Heart left ventricle (tissue), 16 donors: ENCODE measurements at regions not wholly inside any gene's neighbourhood (a gene's known extent, or its start where the extent isn't known, plus 50 kb on each side); places are given as distances from the start of the nearest gene placed in this dataset.

Experiments used
- ATAC-seq, 4 donors: fragments of 200-7000 bp; cut with Tn5 transposase; one replicate each; pipeline ENCODE4 v1.9.1; 2020 to 2022; ENCODE audit warnings: moderate library complexity in 4 of 4, mild to moderate bottlenecking in 3 of 4, moderate number of reproducible peaks in 1 of 4
- DNase-seq, 5 donors: peaks; one replicate each; pipeline ENCODE4 v3.0.0-alpha.2; 2020
- H3K27ac ChIP-seq, 12 donors: fragments of 200-600 bp; sonication (generic) in 4 of 12; one replicate each; pipeline versions ENCODE4 v1.5.0 to v1.8.0; 2016 to 2022; ENCODE audit warnings: mild to moderate bottlenecking in 2 of 12
- H3K27me3 ChIP-seq, 9 donors: fragments of 200-600 bp; sonication (generic) in 2 of 9; one replicate each; pipeline versions ENCODE4 v1.5.1 to v1.8.0; 2016 to 2022; ENCODE audit warnings: mild to moderate bottlenecking in 3 of 9
- H3K36me3 ChIP-seq, 9 donors: fragments of 200-600 bp; sonication (generic) in 2 of 9; one replicate each; pipeline versions ENCODE4 v1.5.0 to v1.8.0; 2018 to 2022; ENCODE audit warnings: mild to moderate bottlenecking in 2 of 9
- H3K4me1 ChIP-seq, 12 donors: fragments of 200-600 bp; sonication (generic) in 4 of 12; one replicate each; pipeline versions ENCODE4 v1.5.0 to v1.8.0; 2016 to 2022; ENCODE audit warnings: mild to moderate bottlenecking in 3 of 12
- H3K4me3 ChIP-seq, 12 donors: fragments of 200-600 bp; sonication (generic) in 4 of 12; one replicate each; pipeline versions ENCODE4 v1.5.0 to v1.8.0; 2017 to 2022; ENCODE audit warnings: mild to moderate bottlenecking in 9 of 12, moderate library complexity in 4 of 12
- H3K9me3 ChIP-seq, 12 donors: fragments of 200-600 bp; sonication (generic) in 4 of 12; one replicate each; pipeline versions ENCODE4 v1.5.0 to v1.8.0; 2016 to 2022; ENCODE audit warnings: mild to moderate bottlenecking in 1 of 12
- POLR2A ChIP-seq, 2 donors: fragments of 450-650 bp; IDR thresholded peaks; one replicate each; pipeline ENCODE4 v1.6.1; 2017; ENCODE audit warnings: antibody characterized with exemption in 2 of 2, mild to moderate bottlenecking in 2 of 2, moderate library complexity in 2 of 2
- WGBS, 4 donors: extraction: QIAGEN DNeasy Blood & Tissue Kit in 2 of 4; methylation state at CpG; one replicate each; pipeline versions ENCODE4 v1.1.5 to v1.1.7; 2013 to 2018; 5-methylcytosine and 5-hydroxymethylcytosine counted together
- intact Hi-C, 10 donors: fragments of 100-400 bp; cut with DNase I; formaldehyde crosslinking; loops; one replicate each; pipeline versions ENCODE4 v1.11.1 to v1.14.2; 2022
- TF ChIP-seq, protein P1 (sequence below), 12 donors: fragments of 200-600 bp; sonication (generic) in 4 of 12; IDR thresholded peaks; one replicate each; pipeline versions ENCODE4 v1.5.0 to v1.8.0; 2018 to 2022; ENCODE audit warnings: antibody characterized with exemption in 12 of 12, mild to moderate bottlenecking in 5 of 12
- donor health status: ischemic (EF 13 %, LVEDD 7.1; RV severe dilation, severe dysfunction).
- donor health status: healthy with polysubstance abuse.
- donor health status: DM: no; HTN: yes; CAD: no.
- donor health status: DM: no; HTN: no; CAD: no.
- donor health status: ischemic (EF 25% LVEDD 6.9; RV normal size, moderate dysfunction).
- donor health status: ischemic (EF 25% LVEDD 5.7; RV mildly dilated, moderate dysfunction).
- donor health status: healthy.
- donor health status: DM: yes; HTN: yes; CAD: no.
- donor health status: ischemic (EF 35%, LVEDD 5.7; RV mildly dilated, moderate dysfunction).
- donor health status: nonischemic (EF 11% LVEDD 7.7; RV severe dilation, severe dysfunction).
- donor health status: DM: yes; HTN: yes; CAD: no.
- donor health status: PGD.
- donor health status: ischemic (EF 29% LVEDD 5.4; RV normal size, mild dysfunction).
- donor health status: nonischemic (EF 23%, LVEDD 6.1; RV moderate dilation, normal function).

DNA sequence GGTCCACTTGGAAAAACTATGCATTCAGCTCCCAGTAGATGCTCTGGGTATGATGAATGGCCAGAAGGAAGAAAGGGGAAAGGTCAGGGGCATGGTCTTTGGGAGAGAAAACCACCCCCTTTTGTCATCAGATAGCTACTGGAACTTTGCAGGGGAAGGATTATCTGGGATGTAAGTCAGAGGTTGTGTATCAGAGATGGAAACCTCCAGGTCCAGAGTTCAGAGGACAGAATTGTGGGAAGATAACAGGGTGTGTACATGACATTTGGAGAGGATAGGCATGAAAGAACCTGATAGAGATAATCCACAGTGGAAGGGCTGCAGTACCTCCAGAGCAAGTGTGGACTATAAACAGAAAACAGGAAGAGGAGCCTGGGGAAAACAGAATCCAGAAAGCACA is 262.7 kb downstream of the SPRY1 start:
- no peak overlapping the region for H3K27ac ChIP-seq
- H3K4me3 ChIP-seq = no peak overlapping the region
- DNase-seq (no peak), ATAC-seq (no peak)
- H3K36me3 ChIP-seq = no peaks in the 10 kb centered on the region
- no peaks in the 10 kb centered on the region for H3K27me3 ChIP-seq
- H3K4me1 ChIP-seq = peaks cover 0 to 5% (median 0%) of the 10 kb centered on the region in 12 donors
- intact Hi-C loops = loop anchor here in 9 of 10 donors (5.0 to 10.0 kb wide), 8 partner anchors 94 to 554 kb away; partner anchors contain the start of gene SPRY1 (in 1 of the 9)
- H3K9me3 ChIP-seq = peaks cover 0 to 6% (median 0%) of the 10 kb centered on the region in 12 donors
- TF ChIP-seq, protein P1, sequence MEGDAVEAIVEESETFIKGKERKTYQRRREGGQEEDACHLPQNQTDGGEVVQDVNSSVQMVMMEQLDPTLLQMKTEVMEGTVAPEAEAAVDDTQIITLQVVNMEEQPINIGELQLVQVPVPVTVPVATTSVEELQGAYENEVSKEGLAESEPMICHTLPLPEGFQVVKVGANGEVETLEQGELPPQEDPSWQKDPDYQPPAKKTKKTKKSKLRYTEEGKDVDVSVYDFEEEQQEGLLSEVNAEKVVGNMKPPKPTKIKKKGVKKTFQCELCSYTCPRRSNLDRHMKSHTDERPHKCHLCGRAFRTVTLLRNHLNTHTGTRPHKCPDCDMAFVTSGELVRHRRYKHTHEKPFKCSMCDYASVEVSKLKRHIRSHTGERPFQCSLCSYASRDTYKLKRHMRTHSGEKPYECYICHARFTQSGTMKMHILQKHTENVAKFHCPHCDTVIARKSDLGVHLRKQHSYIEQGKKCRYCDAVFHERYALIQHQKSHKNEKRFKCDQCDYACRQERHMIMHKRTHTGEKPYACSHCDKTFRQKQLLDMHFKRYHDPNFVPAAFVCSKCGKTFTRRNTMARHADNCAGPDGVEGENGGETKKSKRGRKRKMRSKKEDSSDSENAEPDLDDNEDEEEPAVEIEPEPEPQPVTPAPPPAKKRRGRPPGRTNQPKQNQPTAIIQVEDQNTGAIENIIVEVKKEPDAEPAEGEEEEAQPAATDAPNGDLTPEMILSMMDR (IDR thresholded peaks at IDR 0.05) = no peak
- no peak for TF ChIP-seq POLR2A (IDR thresholded peaks at IDR 0.05)

DNA sequence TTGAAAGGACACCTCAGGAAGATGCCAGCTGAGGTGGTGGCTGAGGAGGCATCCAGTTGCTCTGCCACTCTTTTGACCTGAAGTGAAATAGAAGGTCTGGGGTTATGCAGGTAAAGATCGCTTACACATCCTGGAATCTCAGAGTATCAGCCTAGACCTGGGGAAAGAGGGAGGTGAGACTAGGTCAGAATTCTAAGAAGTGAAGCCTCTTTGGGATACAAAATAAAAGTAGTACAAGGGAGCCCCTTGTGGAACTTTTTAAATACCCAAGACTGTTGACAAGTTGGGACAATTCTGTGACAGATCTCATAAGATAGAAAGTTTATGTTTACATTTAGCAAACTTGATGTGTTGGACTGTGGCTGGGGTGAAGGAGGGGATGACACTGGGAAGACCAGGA is 263.1 kb downstream of the SPRY1 start:
- DNase-seq (no peak), ATAC-seq (no peak)
- no peak overlapping the region for H3K27ac ChIP-seq
- peaks cover 0 to 6% (median 0%) of the 10 kb centered on the region in 12 donors for H3K9me3 ChIP-seq
- peaks cover 0 to 5% (median 0%) of the 10 kb centered on the region in 12 donors for H3K4me1 ChIP-seq
- no peak overlapping the region for H3K4me3 ChIP-seq
- intact Hi-C loops = loop anchor here (2.0 to 10.0 kb wide), 16 partner anchors 92 to 605 kb away; partner anchors contain the start of gene SPRY1 (in 1 of the 10)
- TF ChIP-seq, protein P1 (IDR thresholded peaks at IDR 0.05) = peak in 6 of 12 donors; percentile 16 to 40 (median 28)
- no peak for TF ChIP-seq POLR2A (IDR thresholded peaks at IDR 0.05)
- no peaks in the 10 kb centered on the region for H3K27me3 ChIP-seq
- WGBS, 4 donors = 89 to 94% (median 93%) methylated on average over 1 of the region's 1 CpG
- no peaks in the 10 kb centered on the region for H3K36me3 ChIP-seq

- ATAC-seq (no peak), DNase-seq (no peak)
- no peak overlapping the region for H3K4me3 ChIP-seq
- H3K9me3 ChIP-seq = peaks cover 0 to 5% (median 0%) of the 10 kb centered on the region in 12 donors
- TF ChIP-seq, protein P1 (IDR thresholded peaks at IDR 0.05) = peak; percentile 32 to 68 (median 50)
- TF ChIP-seq POLR2A (IDR thresholded peaks at IDR 0.05) = no peak
- no peaks in the 10 kb centered on the region for H3K36me3 ChIP-seq
- no peak overlapping the region for H3K27ac ChIP-seq
- no peaks in the 10 kb centered on the region for H3K27me3 ChIP-seq
- intact Hi-C loops = loop anchor here in 9 of 10 donors (2.0 to 10.0 kb wide), 13 partner anchors 94 to 604 kb away; no protein-coding TSS in a partner anchor
- peaks cover 0 to 5% (median 0%) of the 10 kb centered on the region in 12 donors for H3K4me1 ChIP-seq
These were observed 264.6 kb downstream of the SPRY1 start for GRCh38 chr4:123661080-123661737.

GRCh38 chr4:123662827-123663226 is 266.2 kb downstream of the SPRY1 start:
- Histone ChIP-seq H3K27ac (no peak overlapping the region), H3K27me3 (no peaks in the 10 kb centered on the region), H3K9me3 (no peaks in the 10 kb centered on the region), H3K4me3 (no peak overlapping the region), H3K4me1 (peaks cover 0 to 5% (median 0%) of the 10 kb centered on the region in 12 donors), H3K36me3 (no peaks in the 10 kb centered on the region)
- no peak for ATAC-seq
- no peak for TF ChIP-seq POLR2A (IDR thresholded peaks at IDR 0.05)
- TF ChIP-seq, protein P1 (IDR thresholded peaks at IDR 0.05) = no peak
- no peak for DNase-seq
- intact Hi-C loops = loop anchor here in 9 of 10 donors (5.0 to 10.0 kb wide), 11 partner anchors 96 to 602 kb away; no protein-coding TSS in a partner anchor
